Epithelial cell of prostate (primary cell): ENCODE measurements at regions not wholly inside any gene's neighbourhood (a gene's known extent, or its start where the extent isn't known, plus 50 kb on each side); places are given as distances from the start of the nearest gene placed in this dataset.

ENCODE experiments used
- DNase-seq: peaks from one replicate; pipeline ENCODE4 v3.0.0-alpha.2; 2011; ENCODE audit warnings: low read depth, low spot score
- H3K27ac ChIP-seq: fragments of 450-650 bp; 2 replicates; pipeline ENCODE4 v1.5.1; 2017; ENCODE audit warnings: mild to moderate bottlenecking

DNA sequence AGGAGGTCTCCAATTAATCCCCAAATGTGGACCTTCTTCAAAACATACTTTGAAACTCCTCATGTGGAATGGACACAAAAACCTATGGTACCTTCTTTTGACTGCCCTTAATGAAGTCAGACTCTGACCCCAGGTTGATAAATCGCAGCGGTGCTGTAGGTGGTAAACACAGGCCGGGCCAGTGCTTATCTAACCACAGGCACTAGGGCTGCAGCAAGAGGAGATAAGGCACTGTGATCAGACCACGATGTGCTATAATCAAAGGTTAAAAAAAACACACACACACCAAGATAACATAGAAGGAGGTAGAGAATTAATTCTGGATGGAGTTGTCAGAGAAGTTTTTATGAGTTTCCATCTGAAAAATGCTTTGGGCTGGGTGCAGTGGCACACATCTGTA lies 52.3 kb upstream of the SIPA1L2 start:
- no peak for DNase-seq
- H3K27ac ChIP-seq: no peak overlapping the region

- H3K27ac ChIP-seq: no peak overlapping the region
- DNase-seq: peak; percentile 20
Observed at GRCh38 chr1:232684371-232685105, 54.6 kb upstream of the SIPA1L2 start.

GRCh38 chr1:232686346-232686745 lies 56.4 kb upstream of the SIPA1L2 start:
- DNase-seq: no peak
- no peak overlapping the region for H3K27ac ChIP-seq

GRCh38 chr1:232687304-232687703 lies 57.4 kb upstream of the SIPA1L2 start:
- no peak for DNase-seq
- no peak overlapping the region for H3K27ac ChIP-seq

GRCh38 chr1:232687728-232688127 lies 57.8 kb upstream of the SIPA1L2 start:
- H3K27ac ChIP-seq: no peak overlapping the region
- DNase-seq: no peak

DNA sequence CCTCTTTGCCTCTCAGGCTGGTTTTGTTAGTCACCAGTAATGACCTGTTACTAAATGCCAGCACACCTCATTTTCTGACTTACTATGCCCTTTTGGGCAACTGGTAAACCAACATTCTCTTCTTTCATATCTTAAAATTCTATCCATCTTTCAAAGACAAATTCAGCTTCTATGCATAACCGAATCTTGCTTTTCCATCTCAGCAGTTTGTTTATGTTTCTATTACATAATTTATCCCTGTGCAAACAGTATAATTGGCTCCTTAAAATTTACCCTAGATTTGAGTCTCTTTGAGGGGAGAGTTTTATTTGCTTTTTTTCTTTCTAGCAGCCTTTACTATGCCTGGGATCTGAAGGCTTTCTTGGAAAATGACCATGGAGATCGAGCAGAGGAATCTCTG lies 58.5 kb upstream of the SIPA1L2 start:
- H3K27ac ChIP-seq: no peak overlapping the region
- no peak for DNase-seq

DNA sequence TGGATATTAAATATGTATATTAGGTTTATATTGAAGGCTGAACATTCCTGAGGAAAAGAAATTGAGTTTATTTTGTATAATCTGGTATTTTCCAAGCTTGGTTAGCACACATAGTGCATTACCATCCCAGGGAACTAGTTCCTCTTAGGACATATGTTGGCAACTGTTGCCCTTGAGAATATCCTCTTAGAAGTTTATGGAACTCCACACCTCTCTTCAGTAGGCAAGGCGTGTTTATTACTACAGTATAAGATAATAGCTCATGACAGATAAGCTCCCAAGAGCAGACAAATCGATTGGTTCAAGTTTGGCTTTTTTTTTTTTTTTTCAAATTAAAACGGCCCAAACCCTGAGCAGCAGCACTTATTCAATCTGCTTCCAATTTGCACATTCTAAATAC lies 59.8 kb upstream of the SIPA1L2 start:
- DNase-seq: no peak

DNA sequence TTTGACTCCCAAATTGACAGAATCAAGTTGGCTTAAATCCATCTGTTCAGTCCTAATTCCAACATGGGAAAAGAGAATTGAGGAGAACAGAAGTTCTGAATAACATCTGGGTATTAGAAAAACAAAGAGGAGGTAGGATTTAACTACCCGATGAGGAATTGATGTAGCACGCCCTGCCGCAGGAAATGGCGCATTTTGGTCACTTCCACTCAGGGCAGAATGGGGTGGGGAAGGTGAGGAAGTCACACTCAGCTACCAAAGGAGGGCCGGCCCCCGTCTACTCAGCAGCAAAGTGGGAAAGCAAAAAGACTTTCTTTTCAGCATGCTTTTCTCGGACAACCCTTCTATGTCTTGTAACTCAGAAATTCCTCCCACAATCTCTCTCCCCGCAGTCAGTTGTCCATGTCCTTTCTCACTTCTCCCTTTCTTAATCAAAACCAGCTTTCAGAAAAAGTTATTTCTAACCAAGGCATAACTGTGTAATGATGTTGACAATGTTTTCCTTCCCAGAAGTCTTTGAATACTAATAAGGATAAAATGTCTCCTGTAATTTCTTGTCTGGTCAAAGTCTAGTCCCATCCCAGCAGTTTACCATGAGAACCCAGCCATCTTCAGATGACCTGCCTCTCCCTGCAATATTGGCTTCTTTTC lies 60.5 kb upstream of the SIPA1L2 start:
- no peak overlapping the region for H3K27ac ChIP-seq
- DNase-seq: no peak

More for the DNA sequence above, 59.8 kb upstream of the SIPA1L2 start:
- no peak overlapping the region for H3K27ac ChIP-seq

DNA sequence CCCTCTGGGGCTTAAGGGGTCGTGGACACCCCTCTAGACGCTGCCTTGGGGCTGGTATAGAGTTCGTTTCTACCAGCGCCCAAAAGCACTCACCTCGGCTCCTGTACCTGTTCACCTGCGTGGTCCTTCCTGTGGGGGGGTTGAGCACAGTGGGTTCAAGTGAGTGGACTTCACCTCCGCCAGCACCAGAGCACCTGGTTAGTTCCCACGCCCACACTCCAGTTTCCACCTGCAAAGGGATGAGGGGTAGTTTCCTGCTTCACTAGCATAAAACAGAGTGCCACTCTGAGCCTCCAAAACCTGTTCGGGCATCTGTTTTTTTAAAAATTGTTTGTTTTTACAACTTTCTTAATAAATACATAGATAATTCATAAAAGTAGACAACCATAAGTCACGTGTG lies 64.5 kb upstream of the SIPA1L2 start:
- DNase-seq: no peak
- H3K27ac ChIP-seq: no peak overlapping the region

- no peak overlapping the region for H3K27ac ChIP-seq
- DNase-seq: no peak
Observed at GRCh38 chr1:232695621-232696385, 65.9 kb upstream of the SIPA1L2 start.

GRCh38 chr1:232696466-232696865 lies 66.5 kb upstream of the SIPA1L2 start:
- no peak for DNase-seq
- H3K27ac ChIP-seq: no peak overlapping the region

- no peak for DNase-seq
- H3K27ac ChIP-seq: no peak overlapping the region
Observed at GRCh38 chr1:232697187-232697822, 67.4 kb upstream of the SIPA1L2 start.

GRCh38 chr1:232699814-232700213 lies 69.9 kb upstream of the SIPA1L2 start:
- DNase-seq: no peak
- H3K27ac ChIP-seq: no peak overlapping the region

- no peak overlapping the region for H3K27ac ChIP-seq
- no peak for DNase-seq
Observed at GRCh38 chr1:232702911-232703310, 73.0 kb upstream of the SIPA1L2 start.

- no peak for DNase-seq
- no peak overlapping the region for H3K27ac ChIP-seq
Observed at GRCh38 chr1:232704256-232704655, 74.3 kb upstream of the SIPA1L2 start.

DNA sequence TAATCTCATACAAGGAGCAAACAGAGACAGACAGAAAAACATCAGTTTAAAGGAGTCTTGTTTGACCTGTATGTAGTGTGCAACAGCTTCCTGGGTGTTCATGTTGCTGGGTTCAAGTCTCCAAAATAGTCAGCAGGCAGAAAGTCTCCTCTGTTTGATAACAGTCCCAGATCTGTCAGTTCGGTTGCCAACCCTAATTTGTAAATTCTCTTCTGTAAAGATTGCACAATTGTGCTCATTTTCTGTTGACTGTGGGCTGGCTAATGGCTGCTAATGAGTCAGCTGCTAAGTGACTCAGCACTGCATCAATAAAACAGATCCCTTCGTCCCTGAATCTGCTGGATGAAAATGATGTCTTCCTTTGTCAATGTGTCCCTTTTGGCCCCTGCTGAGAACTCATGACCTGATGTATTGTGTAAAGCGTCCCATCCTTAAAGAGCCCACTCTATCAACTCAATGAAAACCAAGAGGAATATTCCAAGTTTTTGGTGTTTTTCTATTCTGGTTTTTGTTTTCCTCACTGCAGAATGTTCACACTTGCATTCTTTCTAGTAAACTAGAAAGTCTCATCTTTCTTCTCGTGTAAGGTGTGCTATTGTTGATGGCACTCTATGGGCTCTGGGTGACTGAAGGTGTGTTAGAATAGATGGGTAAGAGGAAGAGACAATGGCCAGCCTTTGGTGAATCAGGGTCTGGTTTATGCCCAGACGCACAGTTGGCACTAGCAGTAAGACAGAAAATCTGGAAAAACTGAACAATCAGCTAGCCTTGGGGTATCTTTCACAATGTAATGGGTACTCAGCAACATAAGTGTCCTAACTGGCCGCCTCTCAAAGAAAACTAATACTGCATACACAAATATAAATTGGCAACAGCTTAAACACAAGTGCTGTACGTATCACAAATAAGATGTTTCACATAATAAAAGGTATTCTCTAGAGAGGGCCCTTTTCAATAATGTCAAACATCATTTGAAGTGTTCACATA lies 75.1 kb upstream of the SIPA1L2 start:
- DNase-seq: peak; percentile 45
- peak overlapping the region; percentile 21 for H3K27ac ChIP-seq

GRCh38 chr1:232705815-232706575 lies 76.1 kb upstream of the SIPA1L2 start:
- H3K27ac ChIP-seq: no peak overlapping the region
- no peak for DNase-seq

DNA sequence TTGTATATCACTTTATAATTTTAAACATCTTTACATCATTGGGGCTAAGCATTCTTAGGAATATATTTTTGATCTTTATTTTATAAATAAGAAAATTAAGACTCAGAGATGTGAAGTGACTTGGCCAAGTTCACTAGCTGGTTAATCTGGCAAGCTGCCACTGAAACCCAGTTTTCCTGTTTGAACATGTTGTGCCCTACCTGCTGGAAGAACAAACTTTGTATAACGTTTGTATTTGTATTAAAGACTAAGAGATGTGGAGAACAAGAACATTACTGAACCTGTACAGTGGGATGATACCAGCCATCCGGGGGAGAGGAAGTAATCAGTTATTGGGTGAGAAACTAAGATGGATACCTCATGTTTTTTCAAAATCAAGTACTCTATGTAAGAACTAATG lies 77.2 kb upstream of the SIPA1L2 start:
- DNase-seq: peak; percentile 43
- no peak overlapping the region for H3K27ac ChIP-seq

DNA sequence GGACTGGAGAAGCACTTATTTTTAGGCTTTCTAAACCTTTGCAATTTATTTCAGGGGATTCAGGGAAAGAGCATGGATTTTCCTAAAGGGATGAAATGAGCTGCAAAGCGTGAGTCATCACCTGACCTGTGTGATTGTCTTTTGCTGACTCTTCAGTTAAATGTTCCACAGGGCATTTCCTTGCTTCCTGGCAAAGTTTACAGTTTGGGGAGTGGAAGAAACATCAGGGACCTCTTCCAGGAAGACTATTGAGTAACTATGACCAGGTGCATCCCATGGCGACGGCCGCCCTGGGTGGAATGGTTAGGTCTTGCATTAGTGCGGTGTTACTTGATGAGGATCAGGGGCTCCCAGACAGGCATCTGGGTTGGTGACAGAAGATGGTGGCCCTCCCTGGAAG lies 79.5 kb upstream of the SIPA1L2 start:
- no peak overlapping the region for H3K27ac ChIP-seq
- DNase-seq: no peak
